KMS-11 (cell line): ENCODE measurements at regions not wholly inside any gene's neighbourhood (a gene's known extent, or its start where the extent isn't known, plus 50 kb on each side); places are given as distances from the start of the nearest gene placed in this dataset.

Source experiments
- H2AFZ ChIP-seq: fragments of 200-600 bp; sonication (generic); 2 replicates; pipeline ENCODE4 v1.6.1; 2016; ENCODE audit warnings: antibody characterized with exemption, mixed run types, low read depth
- H3K27ac ChIP-seq: fragments of 200-600 bp; sonication (generic); 2 replicates; pipeline ENCODE4 v1.6.1; 2016; ENCODE audit warnings: mild to moderate bottlenecking, mixed run types
- H3K27me3 ChIP-seq: fragments of 200-600 bp; sonication (generic); 2 replicates; pipeline ENCODE4 v1.6.1; 2017; ENCODE audit warnings: mild to moderate bottlenecking, low read depth, mixed run types, moderate library complexity; ENCODE audit not compliant: insufficient read depth
- H3K36me3 ChIP-seq: fragments of 200-600 bp; sonication (generic); 2 replicates; pipeline ENCODE4 v1.6.1; 2017; ENCODE audit warnings: mild to moderate bottlenecking, mixed run types; ENCODE audit not compliant: insufficient read depth
- H3K4me1 ChIP-seq: fragments of 200-600 bp; sonication (generic); 2 replicates; pipeline ENCODE4 v1.6.1; 2016; ENCODE audit warnings: mild to moderate bottlenecking, low read depth, mixed run types; ENCODE audit not compliant: poor library complexity, severe bottlenecking
- H3K4me2 ChIP-seq: fragments of 200-600 bp; sonication (generic); 2 replicates; pipeline ENCODE4 v1.7.0; 2016; ENCODE audit warnings: mild to moderate bottlenecking, mixed run types
- H3K4me3 ChIP-seq: fragments of 200-600 bp; sonication (generic); IDR thresholded peaks from 2 replicates; pipeline ENCODE4 v1.6.1; 2017; ENCODE audit warnings: low read depth, low read length, mixed read lengths; ENCODE audit not compliant: insufficient read depth
- H3K79me2 ChIP-seq: fragments of 200-600 bp; sonication (generic); 2 replicates; pipeline ENCODE4 v1.6.1; 2016; ENCODE audit warnings: low read depth, mixed run types; ENCODE audit not compliant: insufficient read depth
- H3K9ac ChIP-seq: fragments of 200-600 bp; sonication (generic); 2 replicates; pipeline ENCODE4 v1.6.1; 2016; ENCODE audit warnings: mild to moderate bottlenecking, mixed run types
- H4K20me1 ChIP-seq: fragments of 200-600 bp; sonication (generic); 2 replicates; pipeline ENCODE4 v1.6.1; 2016; ENCODE audit warnings: mild to moderate bottlenecking, mixed run types; ENCODE audit not compliant: insufficient read depth
- CTCF ChIP-seq: fragments of 200-600 bp; sonication (generic); conservative IDR thresholded peaks from 2 replicates; pipeline ENCODE4 v1.6.1; 2017; ENCODE audit warnings: low read depth, mild to moderate bottlenecking, antibody characterized with exemption, low read length, moderate library complexity, mixed read lengths

- H3K79me2 ChIP-seq, result no peaks in the 10 kb centered on the region
- no peak overlapping the region for H3K27ac ChIP-seq
- no peak overlapping the region for H3K4me3 ChIP-seq
- H3K4me1 ChIP-seq, result no peaks in the 10 kb centered on the region
- H2AFZ ChIP-seq, result no peak overlapping the region
- no peak for TF ChIP-seq CTCF
- H3K9ac ChIP-seq, result no peak overlapping the region
- H3K27me3 ChIP-seq, result no peaks in the 10 kb centered on the region
- no peaks in the 10 kb centered on the region for H4K20me1 ChIP-seq
- H3K4me2 ChIP-seq, result no peak overlapping the region
- H3K36me3 ChIP-seq, result no peaks in the 10 kb centered on the region
Measured at GRCh38 chr16:8088820-8089338, 501.4 kb downstream of the TMEM114 start.

GRCh38 chr16:8087597-8088289, 502.6 kb downstream of the TMEM114 start:
- no peaks in the 10 kb centered on the region for H4K20me1 ChIP-seq
- H3K4me1 ChIP-seq, result no peaks in the 10 kb centered on the region
- no peaks in the 10 kb centered on the region for H3K36me3 ChIP-seq
- no peaks in the 10 kb centered on the region for H3K79me2 ChIP-seq
- no peak overlapping the region for H3K27ac ChIP-seq
- H3K27me3 ChIP-seq, result no peaks in the 10 kb centered on the region
- H3K4me2 ChIP-seq, result no peak overlapping the region
- H3K9ac ChIP-seq, result no peak overlapping the region
- TF ChIP-seq CTCF, result no peak
- H2AFZ ChIP-seq, result no peak overlapping the region
- no peak overlapping the region for H3K4me3 ChIP-seq

GRCh38 chr16:8087146-8087545, 503.2 kb downstream of the TMEM114 start:
- H3K4me1 ChIP-seq, result no peaks in the 10 kb centered on the region
- no peaks in the 10 kb centered on the region for H3K27me3 ChIP-seq
- H3K9ac ChIP-seq, result no peak overlapping the region
- no peak for TF ChIP-seq CTCF
- H4K20me1 ChIP-seq, result no peaks in the 10 kb centered on the region
- no peak overlapping the region for H2AFZ ChIP-seq
- H3K36me3 ChIP-seq, result no peaks in the 10 kb centered on the region
- H3K4me2 ChIP-seq, result no peak overlapping the region
- H3K27ac ChIP-seq, result no peak overlapping the region
- H3K4me3 ChIP-seq, result no peak overlapping the region
- no peaks in the 10 kb centered on the region for H3K79me2 ChIP-seq

- Histone ChIP-seq H3K4me2 (no peak overlapping the region), H3K79me2 (no peaks in the 10 kb centered on the region), H2AFZ (no peak overlapping the region), H3K27ac (no peak overlapping the region), H3K27me3 (no peaks in the 10 kb centered on the region), H3K36me3 (no peaks in the 10 kb centered on the region), H3K9ac (no peak overlapping the region), H3K4me1 (no peaks in the 10 kb centered on the region), H3K4me3 (no peak overlapping the region), H4K20me1 (no peaks in the 10 kb centered on the region)
- TF ChIP-seq CTCF, result no peak
Measured at GRCh38 chr16:8084882-8085281, 505.4 kb downstream of the TMEM114 start.
